OCI-LY3 (cell line): ENCODE measurements at regions not wholly inside any gene's neighbourhood (a gene's known extent, or its start where the extent isn't known, plus 50 kb on each side); places are given as distances from the start of the nearest gene placed in this dataset.

Experiments
- H2AFZ ChIP-seq: fragments of 200-600, 300-600 bp; shearing (Covaris generic); 2 replicates; pipeline ENCODE4 v1.6.0; 2014; ENCODE audit warnings: antibody characterized with exemption, low read depth, low read length
- H3K27ac ChIP-seq: fragments of 200-600, 300-600 bp; sonication (generic); 2 replicates; pipeline ENCODE4 v1.5.1; 2014; ENCODE audit warnings: mild to moderate bottlenecking, low read length, moderate library complexity, mixed read lengths
- H3K27me3 ChIP-seq: fragments of 200-600, 300-600 bp; sonication (generic); 2 replicates; pipeline ENCODE4 v1.6.1; 2014; ENCODE audit warnings: low read depth, low read length, mixed read lengths
- H3K36me3 ChIP-seq: fragments of 200-600, 300-600 bp; sonication (generic); replicated peaks from 2 replicates; pipeline ENCODE3; 2014; ENCODE audit warnings: low read depth, low read length, mixed read lengths
- H3K4me1 ChIP-seq: fragments of 300-600, 200-600 bp; sonication (generic); 2 replicates; pipeline ENCODE4 v1.6.1; 2014; ENCODE audit warnings: low read length, mixed read lengths
- H3K4me2 ChIP-seq: fragments of 200-600, 300-600 bp; sonication (generic); 2 replicates; pipeline ENCODE4 v1.6.1; 2014; ENCODE audit warnings: low read length, mixed read lengths
- H3K4me3 ChIP-seq: fragments of 300-600, 200-600 bp; sonication (generic); 2 replicates; pipeline ENCODE4 v1.5.1; 2014; ENCODE audit warnings: antibody characterized with exemption, mild to moderate bottlenecking, low read length, moderate library complexity
- H3K79me2 ChIP-seq: fragments of 300-600, 200-600 bp; shearing (Covaris generic); 2 replicates; pipeline ENCODE4 v1.6.1; 2014; ENCODE audit warnings: mild to moderate bottlenecking, low read length, mixed read lengths
- H3K9ac ChIP-seq: fragments of 300-600, 200-600 bp; shearing (Covaris generic); 2 replicates; pipeline ENCODE4 v1.6.0; 2014; ENCODE audit warnings: mild to moderate bottlenecking, low read length, moderate library complexity
- H3K9me3 ChIP-seq: fragments of 200-600, 300-600 bp; shearing (Covaris generic); 2 replicates; pipeline ENCODE4 v1.6.1; 2014; ENCODE audit warnings: low read length, mixed read lengths; ENCODE audit not compliant: insufficient read depth
- H4K20me1 ChIP-seq: fragments of 200-600, 300-600 bp; sonication (generic); 2 replicates; pipeline ENCODE4 v1.6.1; 2016; ENCODE audit warnings: low read length, mixed read lengths; ENCODE audit not compliant: insufficient read depth
- EZH2phosphoT487 ChIP-seq: fragments of 200-600 bp; shearing (Covaris generic); IDR thresholded peaks from 2 replicates; pipeline ENCODE4 v1.6.1; 2018; ENCODE audit warnings: antibody characterized with exemption, mixed run types, low read depth
- TF ChIP-seq, protein P1 (sequence below): fragments of 200-600, 300-600 bp; sonication (generic); IDR thresholded peaks from 2 replicates; pipeline ENCODE4 v1.5.1; 2014; ENCODE audit warnings: antibody characterized with exemption, low read length, low read depth

DNA sequence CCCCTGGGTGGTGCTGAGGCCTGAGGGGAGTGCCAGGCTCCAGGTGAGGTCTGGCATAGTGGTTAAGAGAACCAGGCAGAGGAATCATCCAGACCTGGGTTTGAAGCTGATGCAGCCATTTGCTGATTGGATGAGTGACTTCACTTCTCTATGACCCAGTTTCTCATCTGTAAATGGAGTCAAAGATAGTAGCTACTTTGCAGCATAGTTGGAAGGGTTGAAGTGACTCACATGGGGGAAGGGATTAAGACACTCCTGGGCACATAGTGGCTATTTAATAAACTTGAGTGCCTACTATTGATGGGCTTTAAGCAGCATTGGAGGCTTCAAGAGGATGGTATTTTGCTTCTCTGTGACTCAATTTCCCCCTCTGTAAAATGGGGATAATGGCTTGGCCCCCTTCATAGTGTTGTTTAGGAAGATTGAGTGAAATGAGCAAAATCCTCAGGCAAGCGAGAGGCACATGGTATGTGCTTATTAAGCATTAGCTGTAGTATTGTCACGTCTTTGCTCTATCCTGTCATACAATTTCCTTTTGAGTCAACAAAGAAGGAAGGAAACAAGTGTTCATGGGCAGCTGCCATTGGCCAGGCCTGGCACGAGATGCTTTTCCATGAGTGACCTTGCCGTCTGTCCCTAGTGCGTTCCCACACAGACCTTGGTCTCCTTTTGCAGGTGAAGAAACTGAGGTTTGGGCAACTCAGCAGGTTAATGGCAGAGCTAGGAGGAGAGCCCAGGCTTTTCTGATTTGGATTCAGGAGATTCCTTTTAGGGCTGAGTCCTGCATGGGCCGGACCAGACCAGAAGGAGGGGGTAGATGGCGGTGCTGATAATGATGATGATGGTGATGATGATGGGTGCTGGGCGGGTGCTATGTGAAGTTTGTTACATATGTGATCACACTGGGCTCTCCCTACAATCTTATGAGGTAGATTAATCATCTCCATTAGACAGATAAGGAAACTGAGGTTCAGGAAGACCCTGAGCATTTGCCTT is 131.1 kb upstream of the WNT4 start:
- no peak overlapping the region for H3K27ac ChIP-seq
- no peaks in the 10 kb centered on the region for H3K36me3 ChIP-seq
- no peaks in the 10 kb centered on the region for H3K9me3 ChIP-seq
- peaks cover 18% of the 10 kb centered on the region for H3K4me1 ChIP-seq
- H3K9ac ChIP-seq, result no peak overlapping the region
- no peak overlapping the region for H3K4me2 ChIP-seq
- no peak for TF ChIP-seq EZH2phosphoT487
- TF ChIP-seq, protein P1, sequence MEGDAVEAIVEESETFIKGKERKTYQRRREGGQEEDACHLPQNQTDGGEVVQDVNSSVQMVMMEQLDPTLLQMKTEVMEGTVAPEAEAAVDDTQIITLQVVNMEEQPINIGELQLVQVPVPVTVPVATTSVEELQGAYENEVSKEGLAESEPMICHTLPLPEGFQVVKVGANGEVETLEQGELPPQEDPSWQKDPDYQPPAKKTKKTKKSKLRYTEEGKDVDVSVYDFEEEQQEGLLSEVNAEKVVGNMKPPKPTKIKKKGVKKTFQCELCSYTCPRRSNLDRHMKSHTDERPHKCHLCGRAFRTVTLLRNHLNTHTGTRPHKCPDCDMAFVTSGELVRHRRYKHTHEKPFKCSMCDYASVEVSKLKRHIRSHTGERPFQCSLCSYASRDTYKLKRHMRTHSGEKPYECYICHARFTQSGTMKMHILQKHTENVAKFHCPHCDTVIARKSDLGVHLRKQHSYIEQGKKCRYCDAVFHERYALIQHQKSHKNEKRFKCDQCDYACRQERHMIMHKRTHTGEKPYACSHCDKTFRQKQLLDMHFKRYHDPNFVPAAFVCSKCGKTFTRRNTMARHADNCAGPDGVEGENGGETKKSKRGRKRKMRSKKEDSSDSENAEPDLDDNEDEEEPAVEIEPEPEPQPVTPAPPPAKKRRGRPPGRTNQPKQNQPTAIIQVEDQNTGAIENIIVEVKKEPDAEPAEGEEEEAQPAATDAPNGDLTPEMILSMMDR, result no peak
- H3K27me3 ChIP-seq, result no peaks in the 10 kb centered on the region
- no peak overlapping the region for H3K4me3 ChIP-seq
- no peak overlapping the region for H2AFZ ChIP-seq
- no peaks in the 10 kb centered on the region for H3K79me2 ChIP-seq
- no peaks in the 10 kb centered on the region for H4K20me1 ChIP-seq

DNA sequence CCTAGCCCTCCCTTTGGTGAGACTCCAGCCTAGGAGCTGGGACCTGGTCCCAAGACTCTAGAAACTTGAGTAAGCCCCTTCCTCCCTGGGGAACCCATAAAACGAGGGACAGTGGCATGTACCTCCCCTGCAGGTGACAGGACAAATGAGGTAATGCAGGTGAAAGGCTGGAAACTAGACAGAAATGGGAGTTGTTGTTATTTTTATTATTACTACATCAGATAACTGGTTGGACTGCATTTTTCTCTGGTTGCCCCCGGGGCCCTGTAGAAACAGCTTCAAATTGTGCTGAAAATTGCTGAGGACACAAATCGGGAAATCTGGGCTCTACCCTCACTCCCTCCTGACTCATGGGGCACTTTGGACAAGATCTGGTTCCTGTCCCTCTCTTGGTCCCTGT is 132.3 kb upstream of the WNT4 start:
- Histone ChIP-seq H2AFZ (no peak overlapping the region), H3K9me3 (no peaks in the 10 kb centered on the region), H3K4me3 (no peak overlapping the region), H3K4me2 (no peak overlapping the region), H3K9ac (no peak overlapping the region), H3K27me3 (no peaks in the 10 kb centered on the region), H3K4me1 (peaks cover 18% of the 10 kb centered on the region), H3K36me3 (no peaks in the 10 kb centered on the region), H4K20me1 (no peaks in the 10 kb centered on the region), H3K79me2 (no peaks in the 10 kb centered on the region), H3K27ac (no peak overlapping the region)
- TF ChIP-seq, protein P1, result no peak
- TF ChIP-seq EZH2phosphoT487, result no peak

- Histone ChIP-seq H3K4me2 (peak overlapping the region; percentile 25), H4K20me1 (no peaks in the 10 kb centered on the region), H3K27ac (no peak overlapping the region), H3K79me2 (no peaks in the 10 kb centered on the region), H2AFZ (no peak overlapping the region), H3K36me3 (no peaks in the 10 kb centered on the region), H3K4me3 (no peak overlapping the region), H3K9ac (no peak overlapping the region), H3K9me3 (no peaks in the 10 kb centered on the region), H3K4me1 (peaks cover 18% of the 10 kb centered on the region), H3K27me3 (no peaks in the 10 kb centered on the region)
- TF ChIP-seq, protein P1, result peak; percentile 60
- TF ChIP-seq EZH2phosphoT487, result no peak
Measured at GRCh38 chr1:22275626-22276395, 132.9 kb upstream of the WNT4 start.

DNA sequence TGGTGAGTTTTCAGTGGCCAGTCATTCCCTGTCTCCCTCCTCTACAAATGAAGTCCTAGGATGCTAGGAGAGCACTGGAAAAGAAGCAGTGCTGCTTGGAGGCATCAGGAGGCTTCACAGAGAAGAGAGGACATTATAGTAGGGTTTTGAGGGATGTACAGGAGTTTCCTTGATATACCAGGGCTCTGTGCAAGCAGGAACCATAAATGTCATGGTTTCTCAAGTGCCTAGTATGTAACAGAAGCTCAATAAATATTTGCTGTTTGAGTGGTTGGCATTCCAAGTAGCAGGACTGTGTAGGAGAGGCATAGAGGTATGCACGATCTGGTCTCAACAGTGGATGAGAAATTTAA is 133.5 kb upstream of the WNT4 start:
- no peaks in the 10 kb centered on the region for H3K36me3 ChIP-seq
- H3K9ac ChIP-seq, result no peak overlapping the region
- H3K9me3 ChIP-seq, result no peaks in the 10 kb centered on the region
- H3K27ac ChIP-seq, result no peak overlapping the region
- no peaks in the 10 kb centered on the region for H3K27me3 ChIP-seq
- no peaks in the 10 kb centered on the region for H3K79me2 ChIP-seq
- TF ChIP-seq EZH2phosphoT487, result no peak
- TF ChIP-seq, protein P1, result no peak
- H4K20me1 ChIP-seq, result no peaks in the 10 kb centered on the region
- no peak overlapping the region for H3K4me3 ChIP-seq
- peaks cover 18% of the 10 kb centered on the region for H3K4me1 ChIP-seq
- H2AFZ ChIP-seq, result no peak overlapping the region
- H3K4me2 ChIP-seq, result no peak overlapping the region
